Right renal pelvis (tissue), 4 donors: ENCODE measurements at regions not wholly inside any gene's neighbourhood (a gene's known extent, or its start where the extent isn't known, plus 50 kb on each side); places are given as distances from the start of the nearest gene placed in this dataset.

Experiments
- DNase-seq, 4 donors: peaks; one replicate each; pipeline ENCODE4 v3.0.0-alpha.2; 2013; ENCODE audit warnings: low read depth in 4 of 4, low spot score in 3 of 4, missing footprints in 1 of 4

DNA sequence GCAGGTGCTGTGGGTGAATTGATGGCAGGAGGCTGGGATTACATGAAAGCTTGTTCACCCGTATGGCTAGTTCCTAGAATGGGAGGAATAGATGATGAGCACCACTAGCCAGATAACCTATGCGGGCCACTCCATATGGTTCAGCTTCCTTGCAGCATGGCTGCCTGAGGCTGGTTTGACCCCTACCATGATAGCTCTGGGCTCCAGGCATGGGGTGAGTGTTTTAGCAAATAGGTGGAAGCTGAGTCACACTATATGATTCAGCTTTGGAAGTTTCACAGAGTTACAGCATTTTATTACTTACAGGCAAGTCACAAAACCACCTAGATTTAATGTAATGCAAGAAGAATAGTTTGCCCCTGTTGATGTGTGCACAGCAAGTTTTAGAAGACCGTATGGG lies 603.2 kb downstream of the STIM2 start:
- DNase-seq: no peak

- no peak for DNase-seq
Observed at GRCh38 chr4:27467351-27467750, 606.7 kb downstream of the STIM2 start.

GRCh38 chr4:27472364-27472763 lies 611.7 kb downstream of the STIM2 start:
- no peak for DNase-seq

DNA sequence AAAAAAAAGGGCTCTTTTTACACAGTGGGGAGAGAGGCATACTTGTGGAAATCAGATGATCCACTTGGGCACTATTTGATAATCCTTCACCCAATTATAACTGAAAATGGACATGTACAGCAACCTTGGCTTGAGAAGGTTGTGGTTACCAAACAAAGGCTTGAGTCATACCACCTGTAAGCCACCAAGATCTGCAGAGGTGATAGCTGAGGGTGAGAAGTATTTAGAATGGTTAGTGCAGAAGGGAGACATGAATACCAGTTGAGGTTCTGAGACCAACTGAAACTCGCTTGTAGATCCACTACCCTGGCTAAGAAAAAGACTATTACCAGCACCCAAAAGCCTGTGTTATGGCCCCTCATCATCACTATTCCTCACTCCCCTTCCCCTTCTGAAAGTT lies 614.0 kb downstream of the STIM2 start:
- DNase-seq: no peak

GRCh38 chr4:27484216-27484615 lies 623.6 kb downstream of the STIM2 start:
- DNase-seq: no peak

DNA sequence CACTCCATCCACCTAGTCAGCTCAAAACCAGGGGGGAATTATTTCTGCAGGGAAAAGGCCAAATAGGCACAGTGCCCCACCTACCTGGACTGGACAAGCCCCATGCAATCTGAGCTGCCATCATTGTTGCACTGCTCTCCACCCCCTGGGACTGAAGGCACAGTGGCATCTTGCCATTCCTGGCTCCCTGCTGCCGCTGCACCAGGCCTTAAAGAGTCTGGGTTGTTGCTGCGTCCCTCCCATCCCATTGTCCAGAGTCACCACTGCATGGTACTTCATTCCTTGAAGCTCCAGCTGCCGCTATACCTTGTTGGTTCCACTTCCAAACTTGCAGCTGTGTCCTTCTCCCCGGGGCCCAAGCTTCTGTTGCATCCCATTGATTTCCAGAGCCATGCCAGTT lies 629.7 kb downstream of the STIM2 start:
- DNase-seq: no peak

DNA sequence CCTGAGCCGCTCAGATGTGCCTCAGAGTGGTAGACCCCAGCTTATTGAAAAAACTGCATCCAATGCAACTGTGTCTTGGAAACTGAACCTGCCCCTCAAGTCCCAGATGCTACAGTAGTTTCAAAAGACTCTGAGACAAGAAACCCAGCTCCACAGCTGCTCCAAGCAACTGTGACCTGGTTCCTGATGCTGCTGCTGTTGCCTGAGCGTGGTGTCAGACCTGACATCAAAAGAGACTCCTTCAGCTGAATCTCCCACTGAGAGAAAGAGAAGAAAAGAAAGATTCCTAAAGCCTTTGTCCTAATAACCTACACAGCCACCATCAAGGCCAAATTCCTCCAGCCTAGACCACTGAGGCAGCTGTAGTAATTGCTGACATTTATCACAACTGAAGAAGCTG lies 630.1 kb downstream of the STIM2 start:
- no peak for DNase-seq

GRCh38 chr4:27506401-27506800 lies 645.8 kb downstream of the STIM2 start:
- DNase-seq: no peak

DNA sequence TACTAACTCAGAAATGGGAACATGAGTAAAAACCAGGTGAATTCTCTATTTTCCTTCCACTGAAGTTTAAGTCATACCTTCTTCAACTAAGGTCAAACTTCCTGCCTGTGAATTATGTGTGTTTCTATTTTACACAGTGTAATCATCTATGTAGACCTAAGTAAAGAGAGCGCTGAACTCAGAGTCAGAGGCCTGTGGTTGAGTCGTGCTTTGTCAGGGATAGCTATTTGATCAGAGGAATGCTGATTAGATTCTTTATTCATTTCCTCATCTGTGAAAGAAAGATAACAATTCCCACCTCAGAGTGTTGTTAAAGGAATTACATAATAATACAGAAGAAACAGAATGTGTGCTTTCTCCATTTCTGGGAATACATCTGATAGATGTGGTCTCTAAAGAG lies 654.1 kb downstream of the STIM2 start:
- no peak for DNase-seq

- DNase-seq: no peak
Observed at GRCh38 chr4:27515140-27515539, 654.5 kb downstream of the STIM2 start.

GRCh38 chr4:27518876-27519275 lies 658.2 kb downstream of the STIM2 start:
- DNase-seq: no peak

GRCh38 chr4:27524224-27524623 lies 663.6 kb downstream of the STIM2 start:
- DNase-seq: no peak

DNA sequence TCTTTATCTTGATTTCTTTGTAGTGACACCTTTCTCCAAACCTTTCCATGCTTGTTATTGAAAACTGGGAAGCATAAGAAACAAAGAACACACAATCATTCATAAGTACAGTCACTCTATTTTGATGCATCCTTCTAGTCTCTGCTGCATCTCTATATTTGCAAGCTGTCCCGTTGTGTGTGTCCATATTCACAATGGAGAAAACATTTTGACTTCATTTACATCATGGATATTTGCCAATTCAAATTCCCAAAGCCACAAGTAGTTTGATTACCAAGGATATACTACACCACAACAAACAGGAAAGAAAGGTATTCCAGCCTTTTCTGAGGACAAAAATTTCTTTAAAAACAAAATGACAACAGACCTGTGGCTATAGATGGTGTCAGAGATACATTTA lies 673.8 kb downstream of the STIM2 start:
- no peak for DNase-seq

DNA sequence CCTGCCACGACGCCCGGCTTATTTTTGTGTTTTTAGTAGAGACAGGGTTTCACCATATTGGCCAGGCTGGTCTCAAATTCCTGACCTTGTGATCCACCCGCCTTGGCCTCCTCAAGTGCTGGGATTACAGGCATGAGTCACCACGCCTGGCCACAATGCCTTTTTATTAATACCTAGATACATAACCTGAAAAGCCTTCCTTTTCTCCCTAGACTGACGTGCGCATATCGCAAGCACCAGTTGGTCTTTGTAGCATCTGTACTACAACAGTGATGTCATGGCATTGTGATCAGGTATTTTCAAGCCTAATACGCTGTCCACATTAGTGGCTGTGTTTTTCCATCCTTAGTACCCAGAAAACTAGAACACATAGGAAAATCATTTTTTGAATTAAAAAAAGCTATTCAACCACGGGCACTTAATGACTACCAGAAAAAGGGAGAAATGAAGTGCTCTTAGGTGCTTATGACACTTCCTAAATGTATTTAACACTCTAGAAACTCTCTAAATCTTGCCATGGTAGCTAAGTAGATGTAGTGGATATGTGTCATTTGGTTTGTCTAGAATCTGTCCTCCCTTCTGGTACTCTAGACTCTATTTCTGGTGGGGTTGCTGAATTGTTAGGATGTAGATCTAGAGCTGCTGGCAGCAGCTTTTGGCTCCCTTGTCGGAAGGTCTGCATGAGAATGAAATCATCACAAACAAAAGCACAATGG lies 707.8 kb downstream of the STIM2 start:
- no peak for DNase-seq

GRCh38 chr4:27568952-27569319 lies 708.3 kb downstream of the STIM2 start:
- no peak for DNase-seq

- no peak for DNase-seq
Observed at GRCh38 chr4:27574743-27575142, 714.1 kb downstream of the STIM2 start.

- no peak for DNase-seq
Observed at GRCh38 chr4:27577951-27578350, 717.3 kb downstream of the STIM2 start.

- DNase-seq: no peak
Observed at GRCh38 chr4:27592738-27593137, 732.1 kb downstream of the STIM2 start.

DNA sequence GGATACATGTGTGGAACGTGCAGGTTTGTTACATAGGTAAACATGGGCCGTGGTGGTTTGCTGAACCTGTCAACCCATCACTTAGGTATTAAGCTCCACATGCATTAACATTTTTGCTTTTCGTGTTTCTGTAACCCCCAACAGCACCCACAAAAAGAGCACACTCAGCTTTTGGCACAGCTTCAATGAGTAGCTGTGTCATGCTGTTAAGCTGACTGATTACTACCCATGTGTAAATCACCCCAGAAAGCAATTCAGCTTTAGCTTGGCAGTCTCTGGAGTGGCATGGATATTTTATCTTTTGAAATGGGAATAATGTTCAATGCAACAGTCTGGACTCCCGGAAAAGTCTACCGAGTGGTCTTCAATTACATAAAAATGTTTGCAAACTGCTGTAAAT lies 734.3 kb downstream of the STIM2 start:
- DNase-seq: no peak

- DNase-seq: no peak
Observed at GRCh38 chr4:27595571-27596360, 735.1 kb downstream of the STIM2 start.

- DNase-seq: no peak
Observed at GRCh38 chr4:27602172-27602571, 741.5 kb downstream of the STIM2 start.

DNA sequence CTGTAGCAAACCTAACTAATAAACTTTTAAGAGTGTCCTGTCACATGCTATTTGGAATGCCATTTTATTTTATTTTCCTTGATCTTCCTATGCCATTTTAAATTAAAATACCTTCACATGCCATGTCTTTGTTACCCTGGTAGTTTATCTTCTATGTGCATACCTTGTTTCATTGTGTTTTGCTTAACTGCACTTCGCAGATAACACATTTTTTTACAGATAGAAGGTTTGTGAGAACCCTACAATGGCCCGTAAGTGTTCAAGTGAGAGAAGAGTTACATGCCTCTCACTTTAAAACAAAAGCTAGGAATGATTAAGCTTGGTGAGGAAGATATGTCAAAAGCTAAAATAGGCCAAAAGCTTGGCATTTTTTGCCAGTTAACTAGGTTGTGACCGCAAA lies 744.1 kb downstream of the STIM2 start:
- no peak for DNase-seq
